Coronary artery (tissue), 2 donors: ENCODE measurements at regions not wholly inside any gene's neighbourhood (a gene's known extent, or its start where the extent isn't known, plus 50 kb on each side); places are given as distances from the start of the nearest gene placed in this dataset.

Experiments
- DNase-seq: peaks from one replicate; pipeline ENCODE4 v3.0.0-alpha.2; 2017; ENCODE audit warnings: low spot score
- H3K27ac ChIP-seq, 2 donors: fragments of 200-600 bp; sonication (generic); one replicate each; pipeline ENCODE4 v1.5.1; 2016 to 2019
- H3K4me3 ChIP-seq: fragments of 200-600 bp; sonication (generic); 2 replicates; pipeline ENCODE4 v1.5.1; 2016; ENCODE audit warnings: mild to moderate bottlenecking, moderate library complexity
- TF ChIP-seq, protein P1 (sequence below): fragments of 200-600 bp; sonication (generic); IDR thresholded peaks from one replicate; pipeline ENCODE4 v1.5.1; 2019; ENCODE audit warnings: antibody characterized with exemption

DNA sequence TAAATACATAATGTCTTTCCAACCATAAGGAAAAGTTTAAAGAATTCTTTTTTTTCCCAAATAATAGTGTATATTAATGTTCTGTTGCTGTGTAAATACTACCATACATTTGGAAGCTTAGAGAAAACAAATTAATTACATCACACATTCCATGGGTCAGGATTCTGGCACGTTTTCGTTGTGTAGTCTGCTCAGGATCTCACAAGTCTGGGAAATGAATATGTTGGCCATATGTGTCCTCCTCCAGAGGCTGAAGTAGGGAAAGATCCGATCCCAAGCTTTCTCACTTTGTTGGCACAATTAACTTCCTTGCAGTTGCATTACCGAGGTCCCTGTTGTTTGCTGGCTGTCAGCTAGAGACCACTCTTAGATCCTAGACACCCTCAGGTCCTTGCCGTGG is 83.9 kb downstream of the RPRM start:
- TF ChIP-seq, protein P1, sequence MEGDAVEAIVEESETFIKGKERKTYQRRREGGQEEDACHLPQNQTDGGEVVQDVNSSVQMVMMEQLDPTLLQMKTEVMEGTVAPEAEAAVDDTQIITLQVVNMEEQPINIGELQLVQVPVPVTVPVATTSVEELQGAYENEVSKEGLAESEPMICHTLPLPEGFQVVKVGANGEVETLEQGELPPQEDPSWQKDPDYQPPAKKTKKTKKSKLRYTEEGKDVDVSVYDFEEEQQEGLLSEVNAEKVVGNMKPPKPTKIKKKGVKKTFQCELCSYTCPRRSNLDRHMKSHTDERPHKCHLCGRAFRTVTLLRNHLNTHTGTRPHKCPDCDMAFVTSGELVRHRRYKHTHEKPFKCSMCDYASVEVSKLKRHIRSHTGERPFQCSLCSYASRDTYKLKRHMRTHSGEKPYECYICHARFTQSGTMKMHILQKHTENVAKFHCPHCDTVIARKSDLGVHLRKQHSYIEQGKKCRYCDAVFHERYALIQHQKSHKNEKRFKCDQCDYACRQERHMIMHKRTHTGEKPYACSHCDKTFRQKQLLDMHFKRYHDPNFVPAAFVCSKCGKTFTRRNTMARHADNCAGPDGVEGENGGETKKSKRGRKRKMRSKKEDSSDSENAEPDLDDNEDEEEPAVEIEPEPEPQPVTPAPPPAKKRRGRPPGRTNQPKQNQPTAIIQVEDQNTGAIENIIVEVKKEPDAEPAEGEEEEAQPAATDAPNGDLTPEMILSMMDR = no peak
- no peak overlapping the region for H3K4me3 ChIP-seq
- no peak for DNase-seq
- no peak overlapping the region for H3K27ac ChIP-seq

DNA sequence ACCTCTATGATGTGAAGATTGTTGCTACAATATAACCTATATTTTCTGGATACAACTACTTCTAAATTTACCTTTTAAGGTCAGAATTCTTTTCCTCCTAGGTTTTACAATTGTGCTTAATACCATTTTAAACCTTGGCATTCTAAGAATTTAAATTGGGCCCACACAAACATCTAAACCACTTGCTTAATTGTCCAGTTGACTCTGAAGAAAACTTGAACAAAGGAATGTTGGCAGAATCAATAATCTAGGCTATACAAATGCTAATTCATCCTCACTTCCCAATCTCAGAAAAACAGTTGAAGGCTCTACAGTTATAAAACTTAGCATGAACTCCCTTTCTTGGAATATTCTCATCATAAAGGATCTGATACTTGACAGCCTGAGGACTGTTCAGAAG is 84.3 kb downstream of the RPRM start:
- TF ChIP-seq, protein P1 = no peak
- no peak for DNase-seq
- H3K27ac ChIP-seq = no peak overlapping the region

DNA sequence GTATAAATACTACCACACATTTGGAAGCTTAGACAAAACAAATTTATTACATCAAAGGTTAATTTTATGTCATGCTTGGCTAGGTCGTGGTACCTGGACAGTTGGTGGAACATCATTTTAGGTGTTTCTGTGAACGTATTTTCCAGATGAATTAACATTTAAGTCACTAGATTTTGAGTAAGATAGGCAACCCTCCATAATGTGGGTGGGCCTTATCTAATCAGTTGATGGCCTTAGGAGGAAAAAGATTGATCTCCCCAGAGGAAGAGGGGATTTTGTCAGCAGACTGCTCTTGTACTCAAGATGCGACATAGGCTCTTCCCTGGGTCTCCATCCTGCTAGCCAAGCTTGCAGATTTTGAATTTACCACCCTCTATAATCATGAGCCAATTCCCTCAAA is 85.0 kb downstream of the RPRM start:
- TF ChIP-seq, protein P1 = no peak
- no peak for DNase-seq
- no peak overlapping the region for H3K4me3 ChIP-seq

More for the DNA sequence above, 84.3 kb downstream of the RPRM start:
- no peak overlapping the region for H3K4me3 ChIP-seq

DNA sequence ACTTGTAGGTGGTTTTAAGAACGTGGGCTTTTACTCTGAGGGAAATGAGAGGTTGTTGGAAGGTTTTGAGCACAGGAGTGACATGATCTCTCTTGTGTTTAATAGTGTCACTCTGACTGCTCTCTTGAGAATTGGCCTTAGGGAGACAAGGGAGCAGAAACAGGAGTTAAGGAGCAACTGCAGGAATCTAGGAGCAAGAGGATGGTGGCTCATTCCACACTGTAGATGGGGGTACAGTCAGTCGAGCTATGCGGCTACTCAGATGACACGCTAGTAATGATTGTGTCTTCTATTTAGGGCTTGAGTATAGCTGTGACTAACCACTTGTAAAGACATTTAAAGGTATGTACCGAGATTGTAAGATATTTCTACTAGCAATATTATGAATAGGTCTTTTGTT is 87.4 kb downstream of the RPRM start:
- DNase-seq = no peak
- TF ChIP-seq, protein P1 = no peak
- Histone ChIP-seq H3K27ac (no peak overlapping the region), H3K4me3 (no peak overlapping the region)

More for the DNA sequence above, 85.0 kb downstream of the RPRM start:
- H3K27ac ChIP-seq = no peak overlapping the region

DNA sequence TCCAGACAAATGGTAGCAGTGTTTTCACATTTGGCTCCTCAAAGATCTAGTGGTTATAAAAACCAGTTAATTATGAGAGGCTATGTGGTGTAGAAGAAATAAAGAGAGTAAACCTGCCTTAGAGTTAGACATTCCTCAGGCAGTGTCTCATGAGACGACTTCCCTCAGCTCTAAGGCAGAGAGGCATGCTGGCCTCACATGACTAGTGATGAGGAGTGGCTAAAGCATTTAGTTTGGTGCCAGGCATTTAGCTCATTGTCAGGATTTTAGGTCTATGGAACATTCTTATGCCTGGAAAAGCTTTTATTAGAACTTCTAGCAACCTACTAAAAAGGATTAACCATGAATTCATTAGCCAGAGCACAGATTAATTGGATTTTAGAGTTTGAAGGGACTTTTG is 90.3 kb downstream of the RPRM start:
- TF ChIP-seq, protein P1 = no peak
- Histone ChIP-seq H3K27ac (no peak overlapping the region), H3K4me3 (no peak overlapping the region)
- DNase-seq = no peak

DNA sequence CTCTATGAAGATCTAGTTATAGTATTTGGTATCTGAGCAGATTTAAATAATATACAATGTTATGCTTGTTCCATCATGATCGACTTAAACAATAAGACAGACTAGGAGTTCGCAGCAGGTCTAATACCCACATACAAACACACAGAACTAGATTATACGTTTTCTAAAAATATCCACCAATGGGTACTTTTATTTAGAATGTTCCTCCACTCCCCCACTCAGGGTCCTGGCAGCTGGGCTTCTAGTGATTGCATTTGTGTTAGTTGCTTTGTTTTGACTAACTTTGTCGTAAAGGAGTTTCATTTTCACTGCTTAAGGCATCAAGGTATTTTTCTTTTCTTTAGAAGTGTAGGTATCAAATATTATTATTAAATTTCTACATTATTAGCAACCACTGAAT is 91.4 kb downstream of the RPRM start:
- TF ChIP-seq, protein P1 = no peak
- no peak for DNase-seq
- Histone ChIP-seq H3K4me3 (no peak overlapping the region), H3K27ac (no peak overlapping the region)

DNA sequence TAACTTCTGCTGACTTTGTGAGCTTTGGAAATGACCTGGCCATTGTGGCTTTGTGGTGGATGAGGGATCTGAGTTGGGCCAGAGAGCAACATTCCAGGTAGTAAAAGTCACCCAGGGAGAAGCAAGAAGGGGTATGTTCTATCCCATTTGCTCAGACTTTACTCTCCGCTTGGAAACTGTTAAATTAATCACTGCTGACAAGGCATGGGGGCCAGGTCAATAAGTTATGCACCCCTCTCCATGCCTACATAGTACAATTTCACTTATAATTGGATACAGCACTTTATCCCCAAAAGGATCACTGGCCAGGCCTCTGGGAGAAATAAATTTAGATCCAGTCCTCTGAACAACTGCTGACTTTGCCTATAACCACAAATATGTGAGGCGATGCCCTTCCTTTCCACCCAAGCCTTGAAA is 92.1 kb downstream of the RPRM start:
- no peak overlapping the region for H3K27ac ChIP-seq
- TF ChIP-seq, protein P1 = no peak
- no peak for DNase-seq

More for the DNA sequence above, 92.1 kb downstream of the RPRM start:
- no peak overlapping the region for H3K4me3 ChIP-seq
